ENCODE measurements at regions not wholly inside any gene's neighbourhood (a gene's known extent, or its start where the extent isn't known, plus 50 kb on each side); places are given as distances from the start of the nearest gene placed in this dataset.

DNA sequence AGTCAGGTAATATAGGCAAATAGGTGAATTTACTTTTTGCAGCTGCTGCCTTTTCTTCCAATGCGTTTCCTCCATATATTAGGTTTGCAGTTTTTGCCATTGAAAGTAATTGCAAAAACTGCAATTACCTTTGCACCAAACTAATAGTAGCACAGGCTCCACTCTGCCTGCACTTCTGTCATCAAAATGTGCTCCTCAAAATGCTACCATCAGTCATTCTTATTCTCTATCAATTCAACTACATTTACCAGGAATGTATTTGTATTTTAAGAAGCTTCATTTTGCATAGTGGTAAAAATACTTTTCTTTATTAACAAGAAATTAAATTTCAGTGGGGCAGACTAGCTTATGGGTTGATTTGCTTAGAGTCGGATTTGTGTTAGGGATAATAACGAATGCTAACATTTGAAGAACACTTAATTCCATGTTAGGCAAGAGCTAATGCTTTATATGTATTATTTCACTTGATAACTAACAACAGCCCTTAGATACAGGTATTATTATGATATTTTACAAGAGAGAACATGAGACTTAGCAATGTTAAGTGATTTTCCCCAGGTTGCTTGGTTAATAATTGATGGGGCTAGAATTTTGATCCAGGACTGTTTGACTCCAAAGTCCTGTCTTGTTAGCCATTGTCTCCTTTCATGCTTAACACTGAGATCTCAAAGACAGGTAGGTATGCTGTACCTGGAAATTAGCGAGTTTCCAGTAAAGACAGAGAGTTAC, 300.4 kb downstream of the MAN2A1 start:
- Histone ChIP-seq H2BK120ac (ENCODE audit: low read depth, low read length) (no peak overlapping the region), H3K27me3 (ENCODE audit: control insufficient read depth, insufficient read depth, low read length) (no peaks in the 10 kb centered on the region), H3K27ac (ENCODE audit: insufficient read depth, low read length) (no peak overlapping the region), H3K18ac (ENCODE audit: low read depth, low read length) (no peak overlapping the region), H3K56ac (ENCODE audit: extremely low read depth, insufficient read depth, low read length) (no peak overlapping the region), H3K9me3 (ENCODE audit: control insufficient read depth, insufficient read depth, low read length) (no peaks in the 10 kb centered on the region), H2AK9ac (replicated peaks; ENCODE audit: low read depth, low read length, poor library complexity) (no peak overlapping the region), H3K36me3 (ENCODE audit: control insufficient read depth, insufficient read depth, low read length) (no peaks in the 10 kb centered on the region), H3K9me1 (ENCODE audit: insufficient read depth, low read length) (no peaks in the 10 kb centered on the region), H3K23ac (ENCODE audit: low read depth, low read length) (no peak overlapping the region), H3K14ac (replicated peaks; ENCODE audit: low read depth, low read length) (no peak overlapping the region), H3K4me3 (ENCODE audit: insufficient read depth, low read depth, low read length) (no peak overlapping the region), H3K4ac (ENCODE audit: low read depth, low read length) (no peak overlapping the region), H2AFZ (replicated peaks; ENCODE audit: low read length, poor library complexity) (no peak overlapping the region), H3K4me2 (ENCODE audit: low read depth, low read length) (no peak overlapping the region), H2BK15ac (ENCODE audit: low read depth, low read length) (no peak overlapping the region), H3K9ac (ENCODE audit: low read depth, low read length) (no peak overlapping the region), H2BK5ac (ENCODE audit: low read depth, low read length, poor library complexity, severe bottlenecking) (no peak overlapping the region), H4K91ac (ENCODE audit: insufficient read depth, low read depth, low read length) (no peak overlapping the region), H2BK20ac (ENCODE audit: low read depth, low read length) (no peak overlapping the region), H4K20me1 (ENCODE audit: insufficient read depth, low read length) (no peaks in the 10 kb centered on the region), H4K8ac (ENCODE audit: low read depth in 2 of 2, low read length in 2 of 2) (no peak overlapping the region), H3K79me1 (ENCODE audit: low read depth in 1 of 2, low read length in 2 of 2) (no peaks in the 10 kb centered on the region), H3K4me1 (ENCODE audit: control insufficient read depth, insufficient read depth, low read length) (no peaks in the 10 kb centered on the region), H4K5ac (ENCODE audit: low read depth, low read length) (no peak overlapping the region), H2AK5ac (ENCODE audit: low read depth, low read length) (no peak overlapping the region)
- ChIA-PET CTCF (no interaction called here), POLR2A (ENCODE audit: unreplicated experiment) (no interaction called here)
- intact Hi-C loops (cut with micrococcal nuclease) (no loop called here), in situ Hi-C loops (cut with MboI; ENCODE audit: low sequenced_read_pairs) (no loop called here), dilution Hi-C loops (cut with HindIII; ENCODE audit: low sequenced_read_pairs, unreplicated experiment) (no loop called here)
- ATAC-seq (ENCODE audit: low read depth) (no peak), DNase-seq (no peak)
- no TSS peak for BruUV-seq (replicated peaks)
- no CpG with 5 or more reads among the region's 4 CpGs for WGBS, 2 experiments (ENCODE audit: extremely low coverage in 2 of 2, insufficient read length in 1 of 2)
- TF ChIP-seq MAFK (IDR thresholded peaks at IDR 0.05; ENCODE audit: low read depth, low read length) (no peak), RCOR1 (IDR thresholded peaks at IDR 0.05; ENCODE audit: insufficient replicate concordance, low read length) (no peak), SMC3 (IDR thresholded peaks at IDR 0.05; ENCODE audit: low read depth, low read length) (no peak), FOS (IDR thresholded peaks at IDR 0.05; ENCODE audit: low read depth, low read length) (no peak), POLR2A (IDR thresholded peaks at IDR 0.05; ENCODE audit: low read depth, low read length) (no peak), MAZ (IDR thresholded peaks at IDR 0.05; ENCODE audit: borderline replicate concordance, low read depth, low read length) (no peak), BHLHE40 (IDR thresholded peaks at IDR 0.05; ENCODE audit: low read depth, low read length) (no peak), MXI1 (IDR thresholded peaks at IDR 0.05; ENCODE audit: borderline replicate concordance, low read depth, low read length) (no peak), RFX5 (IDR thresholded peaks at IDR 0.05; ENCODE audit: low read depth, low read length) (no peak), RAD21 (IDR thresholded peaks at IDR 0.05; ENCODE audit: low read length) (no peak), NFE2L2 (IDR thresholded peaks at IDR 0.05; ENCODE audit: low read depth, low read length) (no peak), CHD1 (IDR thresholded peaks at IDR 0.05; ENCODE audit: low read depth, low read length) (no peak), CEBPB (IDR thresholded peaks at IDR 0.05; ENCODE audit: low read depth, low read length) (no peak)
- TF ChIP-seq, protein P1, sequence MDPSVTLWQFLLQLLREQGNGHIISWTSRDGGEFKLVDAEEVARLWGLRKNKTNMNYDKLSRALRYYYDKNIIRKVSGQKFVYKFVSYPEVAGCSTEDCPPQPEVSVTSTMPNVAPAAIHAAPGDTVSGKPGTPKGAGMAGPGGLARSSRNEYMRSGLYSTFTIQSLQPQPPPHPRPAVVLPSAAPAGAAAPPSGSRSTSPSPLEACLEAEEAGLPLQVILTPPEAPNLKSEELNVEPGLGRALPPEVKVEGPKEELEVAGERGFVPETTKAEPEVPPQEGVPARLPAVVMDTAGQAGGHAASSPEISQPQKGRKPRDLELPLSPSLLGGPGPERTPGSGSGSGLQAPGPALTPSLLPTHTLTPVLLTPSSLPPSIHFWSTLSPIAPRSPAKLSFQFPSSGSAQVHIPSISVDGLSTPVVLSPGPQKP (IDR thresholded peaks at IDR 0.05; ENCODE audit: borderline replicate concordance, low read depth, low read length): no peak
- TF ChIP-seq, protein P2, sequence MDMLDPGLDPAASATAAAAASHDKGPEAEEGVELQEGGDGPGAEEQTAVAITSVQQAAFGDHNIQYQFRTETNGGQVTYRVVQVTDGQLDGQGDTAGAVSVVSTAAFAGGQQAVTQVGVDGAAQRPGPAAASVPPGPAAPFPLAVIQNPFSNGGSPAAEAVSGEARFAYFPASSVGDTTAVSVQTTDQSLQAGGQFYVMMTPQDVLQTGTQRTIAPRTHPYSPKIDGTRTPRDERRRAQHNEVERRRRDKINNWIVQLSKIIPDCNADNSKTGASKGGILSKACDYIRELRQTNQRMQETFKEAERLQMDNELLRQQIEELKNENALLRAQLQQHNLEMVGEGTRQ (IDR thresholded peaks at IDR 0.05; ENCODE audit: low read depth, low read length): no peak
- TF ChIP-seq, protein P3, sequence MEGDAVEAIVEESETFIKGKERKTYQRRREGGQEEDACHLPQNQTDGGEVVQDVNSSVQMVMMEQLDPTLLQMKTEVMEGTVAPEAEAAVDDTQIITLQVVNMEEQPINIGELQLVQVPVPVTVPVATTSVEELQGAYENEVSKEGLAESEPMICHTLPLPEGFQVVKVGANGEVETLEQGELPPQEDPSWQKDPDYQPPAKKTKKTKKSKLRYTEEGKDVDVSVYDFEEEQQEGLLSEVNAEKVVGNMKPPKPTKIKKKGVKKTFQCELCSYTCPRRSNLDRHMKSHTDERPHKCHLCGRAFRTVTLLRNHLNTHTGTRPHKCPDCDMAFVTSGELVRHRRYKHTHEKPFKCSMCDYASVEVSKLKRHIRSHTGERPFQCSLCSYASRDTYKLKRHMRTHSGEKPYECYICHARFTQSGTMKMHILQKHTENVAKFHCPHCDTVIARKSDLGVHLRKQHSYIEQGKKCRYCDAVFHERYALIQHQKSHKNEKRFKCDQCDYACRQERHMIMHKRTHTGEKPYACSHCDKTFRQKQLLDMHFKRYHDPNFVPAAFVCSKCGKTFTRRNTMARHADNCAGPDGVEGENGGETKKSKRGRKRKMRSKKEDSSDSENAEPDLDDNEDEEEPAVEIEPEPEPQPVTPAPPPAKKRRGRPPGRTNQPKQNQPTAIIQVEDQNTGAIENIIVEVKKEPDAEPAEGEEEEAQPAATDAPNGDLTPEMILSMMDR (conservative IDR thresholded peaks at IDR 0.05; ENCODE audit: low read depth, low read length): no peak

Measured in IMR-90 (cell line).